ENCODE measurements at regions not wholly inside any gene's neighbourhood (a gene's known extent, or its start where the extent isn't known, plus 50 kb on each side); places are given as distances from the start of the nearest gene placed in this dataset.

DNA sequence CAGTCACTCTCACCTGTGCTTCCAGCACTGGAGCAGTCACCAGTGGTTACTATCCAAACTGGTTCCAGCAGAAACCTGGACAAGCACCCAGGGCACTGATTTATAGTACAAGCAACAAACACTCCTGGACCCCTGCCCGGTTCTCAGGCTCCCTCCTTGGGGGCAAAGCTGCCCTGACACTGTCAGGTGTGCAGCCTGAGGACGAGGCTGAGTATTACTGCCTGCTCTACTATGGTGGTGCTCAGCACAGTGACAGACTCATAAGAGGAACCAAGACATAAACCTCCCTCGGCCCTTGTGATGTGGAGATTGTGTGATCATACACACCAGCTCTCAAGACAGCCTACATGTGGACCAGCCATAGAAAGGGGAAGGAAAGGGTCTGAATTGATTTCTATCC is 113.3 kb downstream of the ZNF280B start:
- H3K27ac ChIP-seq: no peak overlapping the region
- TF ChIP-seq, protein P1, sequence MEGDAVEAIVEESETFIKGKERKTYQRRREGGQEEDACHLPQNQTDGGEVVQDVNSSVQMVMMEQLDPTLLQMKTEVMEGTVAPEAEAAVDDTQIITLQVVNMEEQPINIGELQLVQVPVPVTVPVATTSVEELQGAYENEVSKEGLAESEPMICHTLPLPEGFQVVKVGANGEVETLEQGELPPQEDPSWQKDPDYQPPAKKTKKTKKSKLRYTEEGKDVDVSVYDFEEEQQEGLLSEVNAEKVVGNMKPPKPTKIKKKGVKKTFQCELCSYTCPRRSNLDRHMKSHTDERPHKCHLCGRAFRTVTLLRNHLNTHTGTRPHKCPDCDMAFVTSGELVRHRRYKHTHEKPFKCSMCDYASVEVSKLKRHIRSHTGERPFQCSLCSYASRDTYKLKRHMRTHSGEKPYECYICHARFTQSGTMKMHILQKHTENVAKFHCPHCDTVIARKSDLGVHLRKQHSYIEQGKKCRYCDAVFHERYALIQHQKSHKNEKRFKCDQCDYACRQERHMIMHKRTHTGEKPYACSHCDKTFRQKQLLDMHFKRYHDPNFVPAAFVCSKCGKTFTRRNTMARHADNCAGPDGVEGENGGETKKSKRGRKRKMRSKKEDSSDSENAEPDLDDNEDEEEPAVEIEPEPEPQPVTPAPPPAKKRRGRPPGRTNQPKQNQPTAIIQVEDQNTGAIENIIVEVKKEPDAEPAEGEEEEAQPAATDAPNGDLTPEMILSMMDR (conservative IDR thresholded peaks at IDR 0.05; ENCODE audit: low read depth): no peak
- no peak for DNase-seq (ENCODE audit: low spot score)
- ChIA-PET CTCF (no interaction called here), POLR2A (ENCODE audit: low non-redundant PET) (no interaction called here)

DNA sequence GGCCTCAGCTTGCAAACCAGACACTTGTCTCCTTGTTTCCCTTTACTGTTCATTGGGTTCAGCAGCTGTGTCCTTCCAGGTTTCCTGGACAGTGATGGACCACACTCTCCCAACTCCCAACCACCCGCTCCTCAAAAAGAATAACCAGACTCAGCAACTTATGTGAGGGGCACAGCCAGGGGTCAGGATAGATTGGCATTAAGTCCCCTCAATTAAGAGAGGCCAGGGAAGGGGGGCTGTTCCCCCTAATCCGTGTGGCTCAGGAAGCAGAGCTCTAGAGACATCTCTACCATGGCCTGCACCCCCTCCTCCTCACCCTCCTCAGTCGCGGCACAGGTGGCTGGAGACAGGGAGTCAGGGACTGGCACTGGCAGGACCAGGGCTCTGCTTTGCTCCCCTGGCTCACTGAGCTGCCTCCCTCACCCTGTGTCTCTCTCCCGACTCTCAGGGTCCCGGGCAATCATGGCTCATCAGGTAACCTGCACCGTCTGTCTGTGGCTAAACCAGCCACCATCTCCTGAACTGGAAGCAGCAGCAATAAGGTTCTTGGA is 111.7 kb downstream of the ZNF280B start:
- ChIA-PET CTCF (no interaction called here), POLR2A (ENCODE audit: low non-redundant PET) (no interaction called here)
- TF ChIP-seq, protein P1 (conservative IDR thresholded peaks at IDR 0.05; ENCODE audit: low read depth): no peak
- no peak for DNase-seq (ENCODE audit: low spot score)
- no peak overlapping the region for H3K27ac ChIP-seq

DNA sequence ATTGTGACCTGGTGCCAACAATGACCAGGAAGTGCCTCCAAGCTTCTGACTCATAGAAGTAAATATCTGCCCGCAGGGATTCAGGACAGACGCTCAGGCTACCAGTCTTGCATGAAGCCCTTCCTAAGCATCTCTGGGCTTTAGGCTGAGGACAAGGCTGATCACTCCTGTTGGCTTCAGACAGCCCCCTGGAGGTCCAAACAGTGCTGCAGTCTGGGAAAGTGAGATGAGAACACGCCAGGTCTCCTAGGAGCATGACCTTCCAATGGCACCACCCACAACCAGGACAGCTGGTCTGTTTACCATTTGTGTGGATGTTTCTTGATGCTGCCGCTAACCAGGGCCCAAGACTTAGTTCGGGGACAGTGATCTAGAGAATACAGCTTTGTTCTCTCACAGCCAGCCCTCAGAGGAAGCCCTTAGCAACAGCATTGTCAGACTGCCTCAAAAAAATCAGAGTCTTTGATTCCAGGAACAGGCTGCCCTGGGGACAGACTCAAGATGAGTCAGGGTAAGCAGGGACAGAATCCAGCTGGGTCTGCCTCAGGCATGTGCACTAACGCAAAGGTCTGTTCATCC is 111.2 kb downstream of the ZNF280B start:
- POLR2A ChIA-PET (ENCODE audit: low non-redundant PET): no interaction called here
- no peak for DNase-seq (ENCODE audit: low spot score)
- H3K27ac ChIP-seq: no peak overlapping the region
- CTCF ChIA-PET: interaction anchor here (0.7 kb wide), 1 partner anchor 754 kb away, joined by 4 read pairs; no protein-coding TSS in a partner anchor
- TF ChIP-seq, protein P1 (conservative IDR thresholded peaks at IDR 0.05; ENCODE audit: low read depth): no peak

DNA sequence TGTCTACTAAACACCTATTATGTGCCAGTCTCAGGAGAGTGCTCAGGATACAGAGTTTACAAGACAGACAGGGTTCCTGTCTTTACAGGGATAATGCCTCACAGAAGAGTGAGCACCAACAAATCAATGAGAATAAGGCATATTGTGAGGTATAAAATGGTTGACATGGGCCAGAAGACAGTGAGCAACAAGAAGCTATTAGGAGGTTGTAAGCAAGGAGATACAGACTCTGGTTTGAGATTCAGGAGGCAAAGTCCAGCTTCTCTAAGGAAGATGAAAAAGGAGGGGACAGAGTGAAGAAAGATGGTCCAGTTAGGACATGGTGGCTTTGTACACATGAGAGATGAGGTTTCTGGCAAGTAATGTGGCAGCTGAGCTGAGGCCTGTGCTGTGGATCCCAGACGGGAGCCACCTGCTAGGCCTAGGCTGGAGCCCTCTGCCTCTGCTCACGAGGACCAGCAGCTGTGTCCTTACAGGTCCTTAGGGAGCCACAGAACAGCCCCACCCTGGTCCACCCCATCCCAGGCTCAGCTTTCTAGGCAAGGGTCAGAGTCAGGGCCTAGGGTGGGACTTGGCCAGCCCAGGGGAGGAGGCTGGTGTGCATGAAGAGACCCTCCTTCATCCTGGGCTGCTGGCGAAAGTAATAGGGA is 110.5 kb downstream of the ZNF280B start:
- DNase-seq (ENCODE audit: low spot score): no peak
- ChIA-PET CTCF (interaction anchor here (0.7 kb wide), 1 partner anchor 754 kb away, joined by 4 read pairs; no protein-coding TSS in a partner anchor), POLR2A (ENCODE audit: low non-redundant PET) (no interaction called here)
- H3K27ac ChIP-seq: no peak overlapping the region
- TF ChIP-seq, protein P1 (conservative IDR thresholded peaks at IDR 0.05; ENCODE audit: low read depth): no peak

DNA sequence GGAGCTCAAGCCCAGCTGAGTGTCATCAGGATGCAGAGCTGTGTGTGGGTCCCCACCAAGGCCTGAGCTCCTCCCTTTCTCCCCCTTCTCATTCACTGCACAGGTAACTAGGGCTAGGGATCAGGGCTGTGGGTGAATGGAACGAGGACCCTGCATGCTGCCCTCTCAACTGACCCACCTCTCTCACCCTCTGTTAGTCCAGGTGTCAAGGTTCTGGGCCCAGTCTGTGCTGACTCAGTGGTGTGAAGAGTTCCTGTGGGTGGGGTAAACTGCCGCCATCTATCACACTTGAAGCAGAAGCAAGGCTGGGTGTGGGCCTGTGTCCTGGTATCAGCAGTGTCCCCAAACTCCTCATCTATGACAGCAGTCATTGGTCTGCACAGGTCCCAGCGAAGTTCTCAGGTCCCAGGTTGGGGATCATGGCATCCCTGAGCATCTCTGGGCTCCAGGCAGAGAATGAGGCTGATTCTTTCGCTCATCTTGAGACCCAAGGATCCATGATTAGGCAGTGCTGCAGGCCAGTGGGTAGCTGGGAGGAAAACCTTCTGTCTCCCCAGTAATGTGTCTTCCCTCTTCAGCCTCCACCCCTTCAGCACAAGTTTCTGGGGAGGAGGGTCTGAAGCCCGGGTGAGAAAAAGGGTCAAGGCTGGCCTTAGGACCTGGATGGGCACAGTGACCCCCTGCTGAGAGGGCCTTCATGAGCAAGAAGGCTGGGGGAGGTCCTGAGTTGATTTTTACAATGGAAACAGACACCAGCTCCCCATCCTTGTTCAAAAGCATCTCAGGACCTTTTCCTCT is 109.8 kb downstream of the ZNF280B start:
- ChIA-PET POLR2A (ENCODE audit: low non-redundant PET) (no interaction called here), CTCF (no interaction called here)
- TF ChIP-seq, protein P1 (conservative IDR thresholded peaks at IDR 0.05; ENCODE audit: low read depth): no peak
- H3K27ac ChIP-seq: no peak overlapping the region
- no peak for DNase-seq (ENCODE audit: low spot score)

DNA sequence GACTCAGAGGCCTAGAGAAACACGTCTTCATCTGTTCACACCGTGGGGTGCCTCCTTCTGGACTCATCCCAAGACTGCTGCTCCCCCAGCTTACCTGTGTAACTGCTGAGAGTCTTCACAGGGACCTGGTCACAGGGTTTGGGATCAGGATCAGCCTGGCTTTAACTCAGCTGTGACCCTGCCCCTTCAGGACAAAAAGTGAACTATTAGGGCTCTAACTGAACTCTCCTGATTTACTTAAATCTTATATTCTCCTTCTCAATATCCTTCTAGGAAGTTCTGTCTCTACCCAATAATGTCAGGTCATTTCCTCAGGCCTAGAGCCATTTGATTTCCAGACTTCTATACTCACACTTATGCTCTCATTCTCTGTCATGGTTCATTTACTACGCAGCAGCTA is 108.4 kb downstream of the ZNF280B start:
- ChIA-PET POLR2A (ENCODE audit: low non-redundant PET) (no interaction called here), CTCF (no interaction called here)
- no peak for DNase-seq (ENCODE audit: low spot score)

More for the DNA sequence above, 108.4 kb downstream of the ZNF280B start:
- TF ChIP-seq, protein P1 (conservative IDR thresholded peaks at IDR 0.05; ENCODE audit: low read depth): no peak
- H3K27ac ChIP-seq: no peak overlapping the region

Data from RWPE1 (cell line).